Upper lobe of left lung (tissue), 4 donors: ENCODE measurements at regions not wholly inside any gene's neighbourhood (a gene's known extent, or its start where the extent isn't known, plus 50 kb on each side); places are given as distances from the start of the nearest gene placed in this dataset.

Experiments used
- POLR2A ChIP-seq, 4 donors: fragments of 450-650 bp; IDR thresholded peaks; one replicate each; pipeline ENCODE4 v1.5.1; 2016 to 2017; ENCODE audit warnings: antibody characterized with exemption in 4 of 4, mild to moderate bottlenecking in 2 of 4
- POLR2AphosphoS5 ChIP-seq, 2 donors: sonication (generic); formaldehyde crosslinking; IDR thresholded peaks; one replicate each; pipeline ENCODE4 v1.5.1; 2017; ENCODE audit warnings: antibody characterized with exemption in 2 of 2

DNA sequence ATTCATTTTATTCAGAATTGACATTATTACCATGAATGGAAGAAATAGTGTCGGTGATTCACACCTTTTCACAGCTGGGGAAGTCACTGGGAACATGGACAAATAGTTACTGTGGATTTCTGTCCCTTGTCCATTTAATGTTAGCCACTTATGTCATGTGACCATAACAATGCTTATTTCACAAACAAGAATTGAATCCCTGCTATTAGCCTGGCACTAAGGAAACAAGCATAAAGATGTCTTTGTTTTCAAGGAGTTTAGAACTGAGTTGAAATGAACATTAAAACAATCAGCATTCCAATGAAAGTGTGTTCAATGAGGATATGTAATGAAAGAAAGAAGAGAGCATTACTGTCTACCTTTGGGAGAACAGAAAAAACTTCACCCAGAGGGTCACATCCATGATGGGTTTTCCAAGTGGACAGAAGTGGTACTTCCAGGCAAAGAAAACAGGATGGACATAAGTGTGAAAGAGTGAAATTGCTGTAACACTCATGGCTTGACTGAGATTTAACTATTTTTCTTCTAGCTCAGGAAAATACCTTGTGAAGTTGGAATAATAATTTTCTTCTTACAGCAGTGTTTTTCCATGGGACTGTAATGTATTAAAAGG, 324.5 kb upstream of the UBE2E3 start:
- TF ChIP-seq POLR2AphosphoS5 (IDR thresholded peaks at IDR 0.05) = no peak
- no peak for TF ChIP-seq POLR2A (IDR thresholded peaks at IDR 0.05)
